Mammary epithelial cell (primary cell): ENCODE measurements at regions not wholly inside any gene's neighbourhood (a gene's known extent, or its start where the extent isn't known, plus 50 kb on each side); places are given as distances from the start of the nearest gene placed in this dataset.

Experiments used
- CTCF ChIP-seq, 2 donors: IDR thresholded peaks in 1 of 2; conservative IDR thresholded peaks in 1 of 2; 2 replicates each; pipeline ENCODE4 v1.5.1; 2011 to 2012; ENCODE audit warnings: inconsistent platforms in 2 of 2, low read length in 2 of 2, mild to moderate bottlenecking in 2 of 2, control low read depth in 1 of 2, low read depth in 1 of 2; ENCODE audit not compliant: insufficient read depth in 1 of 2; ENCODE audit errors: extremely low read depth in 1 of 2
- EZH2 ChIP-seq: IDR thresholded peaks from 2 replicates; pipeline ENCODE4 v1.6.1; 2012; ENCODE audit warnings: low read length, inconsistent platforms, borderline replicate concordance

- TF ChIP-seq CTCF (conservative IDR thresholded peaks at IDR 0.05 in 1 of 2, IDR thresholded peaks at IDR 0.05 in 1 of 2; ENCODE audit: extremely low read depth in 1 of 2, insufficient read depth in 1 of 2, low read depth in 1 of 2, low read length in 2 of 2) (peak in 1 of 2 donors; percentile 29), EZH2 (no peak)
Observed at GRCh38 chr1:106798991-106799390, 257.5 kb upstream of the PRMT6 start.
